ENCODE measurements at regions not wholly inside any gene's neighbourhood (a gene's known extent, or its start where the extent isn't known, plus 50 kb on each side); places are given as distances from the start of the nearest gene placed in this dataset.

GRCh38 chr7:155162422-155162821 is 92.3 kb downstream of the HTR5A start:
- TF ChIP-seq, protein P1, sequence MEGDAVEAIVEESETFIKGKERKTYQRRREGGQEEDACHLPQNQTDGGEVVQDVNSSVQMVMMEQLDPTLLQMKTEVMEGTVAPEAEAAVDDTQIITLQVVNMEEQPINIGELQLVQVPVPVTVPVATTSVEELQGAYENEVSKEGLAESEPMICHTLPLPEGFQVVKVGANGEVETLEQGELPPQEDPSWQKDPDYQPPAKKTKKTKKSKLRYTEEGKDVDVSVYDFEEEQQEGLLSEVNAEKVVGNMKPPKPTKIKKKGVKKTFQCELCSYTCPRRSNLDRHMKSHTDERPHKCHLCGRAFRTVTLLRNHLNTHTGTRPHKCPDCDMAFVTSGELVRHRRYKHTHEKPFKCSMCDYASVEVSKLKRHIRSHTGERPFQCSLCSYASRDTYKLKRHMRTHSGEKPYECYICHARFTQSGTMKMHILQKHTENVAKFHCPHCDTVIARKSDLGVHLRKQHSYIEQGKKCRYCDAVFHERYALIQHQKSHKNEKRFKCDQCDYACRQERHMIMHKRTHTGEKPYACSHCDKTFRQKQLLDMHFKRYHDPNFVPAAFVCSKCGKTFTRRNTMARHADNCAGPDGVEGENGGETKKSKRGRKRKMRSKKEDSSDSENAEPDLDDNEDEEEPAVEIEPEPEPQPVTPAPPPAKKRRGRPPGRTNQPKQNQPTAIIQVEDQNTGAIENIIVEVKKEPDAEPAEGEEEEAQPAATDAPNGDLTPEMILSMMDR (conservative IDR thresholded peaks at IDR 0.05) = no peak
- TF ChIP-seq ZFX (IDR thresholded peaks at IDR 0.05) = no peak
